NT2/D1 (cell line): ENCODE measurements at regions not wholly inside any gene's neighbourhood (a gene's known extent, or its start where the extent isn't known, plus 50 kb on each side); places are given as distances from the start of the nearest gene placed in this dataset.

Source experiments
- SUZ12 ChIP-seq: IDR thresholded peaks from 2 replicates; pipeline ENCODE4 v1.6.1; 2011; ENCODE audit not compliant: insufficient read length, insufficient read depth; ENCODE audit errors: extremely low read depth
- YY1 ChIP-seq: IDR thresholded peaks from 2 replicates; pipeline ENCODE4 v1.6.1; 2011; ENCODE audit not compliant: insufficient read length, insufficient read depth
- ZNF274 ChIP-seq: IDR thresholded peaks from 2 replicates; pipeline ENCODE4 v1.6.1; 2011; ENCODE audit warnings: mild to moderate bottlenecking, low read depth, low read length

GRCh38 chr1:13964768-13965167 is 264.8 kb downstream of the PRDM2 start:
- TF ChIP-seq YY1 = no peak
- TF ChIP-seq ZNF274 = no peak
- no peak for TF ChIP-seq SUZ12
